Astrocyte of the cerebellum (primary cell): ENCODE measurements at regions not wholly inside any gene's neighbourhood (a gene's known extent, or its start where the extent isn't known, plus 50 kb on each side); places are given as distances from the start of the nearest gene placed in this dataset.

Source experiments
- DNase-seq: peaks from one replicate; pipeline ENCODE4 v3.0.0-alpha.2; 2011; ENCODE audit warnings: low read depth
- H3K4me3 ChIP-seq: 2 replicates; pipeline ENCODE4 v1.5.1; 2011; ENCODE audit warnings: mild to moderate bottlenecking, low read depth, low read length, moderate library complexity
- CTCF ChIP-seq: IDR thresholded peaks from 2 replicates; pipeline ENCODE4 v1.5.1; 2012; ENCODE audit warnings: low read length, low read depth, moderate library complexity, mild to moderate bottlenecking; ENCODE audit errors: missing control alignments
- in situ Hi-C: cut with HindIII; loops from 2 replicates; pipeline ENCODE4 v1.10.0; 2017; ENCODE audit warnings: low sequenced_read_pairs

- no peak for DNase-seq
- TF ChIP-seq CTCF: peak; percentile 28
- in situ Hi-C loops: no loop called here
- peak overlapping the region; percentile 6 for H3K4me3 ChIP-seq
Measured at GRCh38 chr6:102798636-102799035, 1405.1 kb downstream of the GRIK2 start.

- no peak for TF ChIP-seq CTCF
- in situ Hi-C loops: no loop called here
- H3K4me3 ChIP-seq: no peak overlapping the region
- DNase-seq: no peak
Measured at GRCh38 chr6:102793752-102794151, 1400.2 kb downstream of the GRIK2 start.

GRCh38 chr6:102774326-102774725, 1380.8 kb downstream of the GRIK2 start:
- in situ Hi-C loops: no loop called here
- no peak for TF ChIP-seq CTCF
- DNase-seq: no peak
- H3K4me3 ChIP-seq: no peak overlapping the region

- no peak for DNase-seq
- TF ChIP-seq CTCF: no peak
- in situ Hi-C loops: no loop called here
- H3K4me3 ChIP-seq: no peak overlapping the region
Measured at GRCh38 chr6:102773636-102774035, 1380.1 kb downstream of the GRIK2 start.

- no peak overlapping the region for H3K4me3 ChIP-seq
- TF ChIP-seq CTCF: no peak
- in situ Hi-C loops: no loop called here
- DNase-seq: peak; percentile 31
Measured at GRCh38 chr6:102766963-102767362, 1373.5 kb downstream of the GRIK2 start.

- H3K4me3 ChIP-seq: no peak overlapping the region
- in situ Hi-C loops: no loop called here
- TF ChIP-seq CTCF: no peak
- DNase-seq: no peak
Measured at GRCh38 chr6:102764317-102764716, 1370.8 kb downstream of the GRIK2 start.

- no peak for TF ChIP-seq CTCF
- no peak for DNase-seq
- H3K4me3 ChIP-seq: no peak overlapping the region
- in situ Hi-C loops: no loop called here
Measured at GRCh38 chr6:102763891-102764290, 1370.4 kb downstream of the GRIK2 start.
